ENCODE measurements at regions not wholly inside any gene's neighbourhood (a gene's known extent, or its start where the extent isn't known, plus 50 kb on each side); places are given as distances from the start of the nearest gene placed in this dataset.

DNA sequence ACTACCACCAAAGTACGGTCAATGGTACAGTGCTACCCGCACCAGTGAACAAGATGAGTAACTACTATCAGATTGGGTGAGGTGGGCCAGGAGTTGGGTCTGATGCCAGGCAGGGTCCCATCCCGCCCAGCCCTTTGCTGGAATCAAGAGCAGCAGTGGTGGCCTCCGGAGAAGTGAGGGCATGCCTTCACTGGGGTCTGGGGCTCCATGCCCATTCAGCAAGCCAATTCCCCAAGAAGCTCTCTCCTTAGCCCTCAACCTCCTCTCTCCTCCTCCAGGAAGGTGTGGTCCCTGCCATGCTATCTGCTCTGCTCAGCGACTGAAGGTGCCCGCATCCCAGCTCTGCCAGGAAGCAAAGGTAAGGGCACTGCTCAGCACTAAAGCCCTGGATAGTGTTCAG, 62.7 kb upstream of the CPLX2 start:
- FAIRE-seq, result no peak

DNA sequence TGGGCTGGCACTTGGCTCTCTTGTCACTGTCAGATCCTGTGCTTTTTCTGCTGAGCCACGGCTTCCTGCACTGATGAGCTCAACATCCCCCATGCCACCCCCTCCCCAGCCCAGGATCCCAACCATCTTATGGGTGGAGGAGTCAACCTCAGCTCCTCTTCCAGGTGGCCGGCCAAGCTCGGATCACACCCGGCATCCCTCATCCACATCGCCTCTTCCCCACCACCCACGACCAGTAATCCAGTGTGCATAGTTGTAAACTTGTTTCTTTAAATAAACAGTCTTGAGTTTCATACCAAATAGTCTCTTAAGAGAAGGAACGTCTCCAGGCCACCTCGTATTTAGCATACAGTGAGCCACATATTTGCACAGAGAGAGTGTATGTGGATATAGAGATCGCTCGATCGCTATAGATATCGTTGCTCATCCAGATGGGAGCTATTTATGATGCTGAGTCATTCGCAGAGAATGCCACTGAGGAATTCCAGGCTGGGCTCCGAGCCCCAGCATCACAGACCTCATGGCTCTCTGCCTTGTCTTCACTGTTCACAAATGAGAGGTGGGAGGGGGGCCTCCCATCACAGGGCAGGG, 61.8 kb upstream of the CPLX2 start:
- FAIRE-seq, result peak; percentile 90

DNA sequence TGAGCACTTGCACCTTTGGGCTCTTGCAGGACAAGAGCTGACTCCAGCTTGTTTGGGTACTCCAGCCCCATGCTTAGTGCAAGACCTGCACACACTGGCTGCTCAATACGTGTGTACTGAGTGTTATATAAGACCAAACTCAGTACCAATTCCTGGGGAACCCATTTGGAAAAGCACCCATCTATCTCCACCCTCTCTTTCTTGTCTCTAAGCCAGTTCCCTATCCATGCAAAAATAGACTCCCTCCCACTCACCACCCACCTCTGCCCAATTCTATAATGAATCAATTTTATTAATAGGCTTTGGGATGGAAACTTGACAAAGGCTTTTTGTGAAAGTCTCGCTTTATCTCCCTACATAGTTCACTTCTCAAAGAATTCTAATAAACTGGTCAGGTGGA, 60.9 kb upstream of the CPLX2 start:
- FAIRE-seq, result no peak

DNA sequence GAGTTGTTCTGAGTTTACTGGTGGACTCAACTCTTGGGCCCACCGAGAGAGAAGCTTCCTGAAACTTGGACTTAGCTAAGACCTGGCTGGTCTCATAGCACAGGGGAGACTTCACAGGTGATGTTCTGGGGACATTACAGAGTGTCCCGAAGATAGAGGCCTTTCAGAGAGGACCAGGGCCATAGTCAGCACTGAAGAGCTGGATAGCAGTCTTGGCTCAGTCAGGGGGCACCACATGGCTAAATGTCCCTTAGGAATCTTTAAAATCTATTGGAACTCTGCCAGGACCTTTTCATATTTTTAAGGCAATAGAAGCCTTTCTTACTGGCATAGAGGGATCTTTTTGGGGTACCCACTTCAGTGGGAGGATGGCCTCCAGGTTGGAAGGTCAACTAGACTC, 59.8 kb upstream of the CPLX2 start:
- FAIRE-seq, result no peak

DNA sequence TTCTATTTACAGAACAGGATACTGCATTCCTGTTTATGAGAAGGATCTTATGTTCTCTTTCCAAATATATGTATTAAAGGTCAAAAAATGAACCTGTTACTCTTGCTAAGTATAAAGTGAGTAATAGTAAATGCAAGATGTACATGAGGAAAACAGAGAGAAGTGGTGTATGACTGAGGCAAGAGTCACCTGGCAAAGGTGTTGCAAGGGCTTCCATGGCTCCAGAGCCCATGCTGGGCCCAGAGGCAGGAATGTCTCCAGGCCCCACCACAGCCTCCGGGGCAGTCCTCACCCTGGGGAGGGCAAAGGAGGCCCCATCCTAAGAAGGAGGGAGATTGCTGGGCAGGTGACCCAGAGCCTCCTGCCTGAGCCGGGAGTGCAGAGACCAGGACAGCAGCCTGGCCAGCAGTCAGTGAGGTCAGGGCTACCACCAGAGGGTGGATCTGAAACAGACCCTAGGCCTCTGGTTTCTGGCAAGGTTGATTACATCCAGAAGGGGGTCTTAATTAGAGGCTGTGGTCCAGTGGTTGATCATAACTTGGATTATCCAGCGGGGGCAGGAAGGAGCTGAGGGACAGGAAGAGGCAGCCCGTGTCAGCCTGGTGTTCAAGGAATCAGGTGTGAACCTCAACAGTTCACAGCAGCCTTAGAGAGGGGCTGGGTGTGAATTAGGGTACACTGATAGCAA, 57.3 kb upstream of the CPLX2 start:
- FAIRE-seq, result no peak

DNA sequence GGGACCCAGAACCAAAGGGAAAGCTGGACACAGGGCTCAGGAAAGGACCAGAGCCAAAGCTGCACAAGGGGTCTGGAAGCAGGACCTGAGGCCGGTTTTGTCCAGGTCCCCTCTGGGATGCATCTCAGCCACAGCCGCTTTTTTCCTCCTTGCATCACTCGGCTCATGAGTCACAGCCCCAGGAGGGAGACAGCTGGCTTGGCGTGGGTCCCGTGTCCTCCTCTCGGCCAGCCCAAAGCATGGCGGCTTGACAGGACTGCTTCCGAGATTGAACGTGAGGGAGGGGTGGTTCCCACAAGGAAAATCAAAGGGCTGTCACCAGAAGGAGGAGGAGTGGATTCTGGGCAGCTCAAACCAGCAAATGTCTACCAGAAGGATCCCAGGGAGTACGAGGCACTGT, 56.7 kb upstream of the CPLX2 start:
- no peak for FAIRE-seq

DNA sequence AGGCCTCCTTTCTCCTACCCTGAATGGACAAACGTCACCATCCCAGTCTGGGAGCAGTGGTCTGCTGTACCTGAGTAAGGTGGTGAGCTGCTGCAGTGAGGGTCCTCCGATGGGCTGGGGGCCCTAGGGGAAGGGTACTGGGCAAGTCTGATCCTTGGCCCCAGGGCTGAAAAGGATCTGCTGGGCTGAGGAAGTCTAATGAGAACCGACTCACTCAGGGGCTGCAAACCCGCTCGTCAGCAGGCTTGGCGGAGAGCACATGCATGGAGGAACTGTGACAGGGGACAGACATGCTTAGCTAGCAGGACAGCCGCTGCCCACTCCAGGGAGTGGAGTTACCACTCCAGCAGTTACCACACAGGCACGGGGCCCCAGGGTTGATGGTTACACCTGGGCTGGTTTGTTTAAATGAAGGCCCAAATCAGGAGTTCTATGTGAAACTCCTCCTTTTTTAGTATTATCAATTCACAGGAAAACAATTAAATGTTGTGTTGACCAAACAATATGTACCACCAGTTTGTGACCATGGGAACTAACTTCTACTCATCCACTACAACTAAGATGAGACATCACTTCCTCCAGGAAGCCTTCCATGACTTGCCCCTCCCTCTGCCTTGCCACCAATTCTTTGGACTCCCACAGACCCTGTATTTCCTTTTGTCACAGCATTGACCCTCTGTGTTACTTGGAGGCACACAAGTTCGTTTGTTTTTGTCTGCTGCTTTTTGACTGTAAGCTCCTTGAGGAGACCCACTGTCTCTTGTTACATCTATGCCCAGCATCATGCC, 56.1 kb upstream of the CPLX2 start:
- FAIRE-seq, result no peak

DNA sequence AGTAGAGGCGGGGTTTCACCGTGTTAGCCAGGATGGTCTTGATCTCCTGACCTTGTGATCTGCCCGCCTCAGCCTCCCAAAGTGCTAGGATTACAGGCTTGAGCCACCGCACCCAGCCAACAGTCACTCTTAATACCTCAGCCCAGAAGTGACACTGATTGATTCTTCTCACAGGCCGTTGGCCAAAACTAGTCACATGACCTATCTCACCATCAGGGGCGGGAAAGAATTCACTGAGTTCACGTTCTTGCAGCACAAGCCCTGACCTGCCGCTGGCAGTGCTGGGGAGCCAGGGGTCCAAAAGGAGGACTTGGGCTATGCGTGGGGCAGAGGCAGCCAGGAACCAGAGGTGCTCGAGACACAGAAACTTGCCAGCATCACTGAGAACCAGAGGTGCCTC, 55.0 kb upstream of the CPLX2 start:
- FAIRE-seq, result no peak

DNA sequence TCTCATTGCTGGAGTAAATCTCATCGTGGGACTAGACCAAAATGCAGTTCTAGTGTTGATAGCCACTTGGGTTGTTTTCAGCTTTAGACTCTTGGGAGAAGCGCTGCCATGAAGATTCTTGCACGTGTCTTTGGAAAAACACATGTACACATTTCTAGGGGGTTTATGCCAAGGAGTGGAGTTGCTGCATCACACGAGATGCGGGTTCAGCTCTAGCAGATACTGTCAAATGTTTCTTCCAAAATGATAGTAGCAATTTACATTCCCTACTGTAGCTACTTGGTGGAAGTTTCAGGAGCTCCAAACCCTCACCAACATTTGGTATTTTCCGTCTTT, 52.3 kb upstream of the CPLX2 start:
- no peak for FAIRE-seq

DNA sequence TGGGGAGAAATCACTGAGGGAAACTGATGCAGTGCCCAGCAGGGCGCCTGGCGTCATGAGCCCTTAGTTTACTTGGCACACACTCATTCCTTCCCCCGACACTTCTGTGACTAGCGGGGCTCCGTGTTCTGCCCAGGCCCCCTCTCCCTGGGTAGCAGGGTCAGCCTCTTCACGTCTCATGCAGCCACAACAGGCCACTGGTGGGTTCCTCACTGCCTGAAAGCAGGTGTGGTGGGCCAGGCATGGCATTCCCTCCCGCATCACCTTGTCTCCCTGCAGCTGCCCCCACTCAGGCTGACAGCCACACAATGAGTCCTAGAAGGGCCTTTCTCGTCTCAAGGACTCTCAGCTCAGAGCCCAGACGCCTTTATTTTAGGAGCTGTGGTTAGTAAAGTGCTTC, 51.1 kb upstream of the CPLX2 start:
- FAIRE-seq, result no peak

Data from A204.1 (cell line).